ENCODE measurements at regions not wholly inside any gene's neighbourhood (a gene's known extent, or its start where the extent isn't known, plus 50 kb on each side); places are given as distances from the start of the nearest gene placed in this dataset.

- TF ChIP-seq, protein P1, sequence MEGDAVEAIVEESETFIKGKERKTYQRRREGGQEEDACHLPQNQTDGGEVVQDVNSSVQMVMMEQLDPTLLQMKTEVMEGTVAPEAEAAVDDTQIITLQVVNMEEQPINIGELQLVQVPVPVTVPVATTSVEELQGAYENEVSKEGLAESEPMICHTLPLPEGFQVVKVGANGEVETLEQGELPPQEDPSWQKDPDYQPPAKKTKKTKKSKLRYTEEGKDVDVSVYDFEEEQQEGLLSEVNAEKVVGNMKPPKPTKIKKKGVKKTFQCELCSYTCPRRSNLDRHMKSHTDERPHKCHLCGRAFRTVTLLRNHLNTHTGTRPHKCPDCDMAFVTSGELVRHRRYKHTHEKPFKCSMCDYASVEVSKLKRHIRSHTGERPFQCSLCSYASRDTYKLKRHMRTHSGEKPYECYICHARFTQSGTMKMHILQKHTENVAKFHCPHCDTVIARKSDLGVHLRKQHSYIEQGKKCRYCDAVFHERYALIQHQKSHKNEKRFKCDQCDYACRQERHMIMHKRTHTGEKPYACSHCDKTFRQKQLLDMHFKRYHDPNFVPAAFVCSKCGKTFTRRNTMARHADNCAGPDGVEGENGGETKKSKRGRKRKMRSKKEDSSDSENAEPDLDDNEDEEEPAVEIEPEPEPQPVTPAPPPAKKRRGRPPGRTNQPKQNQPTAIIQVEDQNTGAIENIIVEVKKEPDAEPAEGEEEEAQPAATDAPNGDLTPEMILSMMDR (conservative IDR thresholded peaks at IDR 0.05; ENCODE audit: low read depth, low read length): no peak
- TF ChIP-seq EZH2 (IDR thresholded peaks at IDR 0.05; ENCODE audit: low read length, unreplicated experiment) (no peak), EZH2phosphoT487 (IDR thresholded peaks at IDR 0.05; ENCODE audit: borderline replicate concordance, low read length) (no peak)
Observed at GRCh38 chr13:90605664-90606063, 741.8 kb upstream of the MIR17HG start.
